IMR-90 (cell line): ENCODE measurements at regions not wholly inside any gene's neighbourhood (a gene's known extent, or its start where the extent isn't known, plus 50 kb on each side); places are given as distances from the start of the nearest gene placed in this dataset.

Experiments used
- ATAC-seq: fragments of 200-7000 bp; cut with Tn5 transposase; 2 replicates; pipeline ENCODE4 v1.9.1; 2020; ENCODE audit warnings: low read depth, mild to moderate bottlenecking, moderate library complexity
- BruUV-seq: library from RNA; stranded (reverse); fragments of 400-500 nt; replicated peaks from 2 replicates; lab custom pipeline; 2021; lab: Mats Ljungman, UMichigan
- CTCF ChIA-PET: fragments of 300-600 bp; formaldehyde crosslinking; extraction: SDS; loops from one replicate; lab custom pipeline; 2021; ENCODE audit warnings: antibody characterized with exemption; lab: Yijun Ruan, JAX
- POLR2A ChIA-PET: fragments of 300-600 bp; sonication (Branson Sonifier 250); formaldehyde crosslinking; loops from one replicate; lab custom pipeline; 2022; ENCODE audit warnings: antibody characterized with exemption; ENCODE audit not compliant: unreplicated experiment; lab: Charles Lee
- DNase-seq: peaks from one replicate; pipeline ENCODE4 v3.0.0; 2013
- H2AFZ ChIP-seq: replicated peaks from 2 replicates; pipeline ENCODE3; 2013; ENCODE audit warnings: low read length, mild to moderate bottlenecking; ENCODE audit not compliant: poor library complexity
- H2AK5ac ChIP-seq: 2 replicates; pipeline ENCODE4 v1.6.1; 2013; ENCODE audit warnings: low read depth, low read length, inconsistent platforms
- H2AK9ac ChIP-seq: replicated peaks from 2 replicates; pipeline ENCODE3; 2013; ENCODE audit warnings: mild to moderate bottlenecking, low read depth, low read length, moderate library complexity; ENCODE audit not compliant: poor library complexity
- H2BK120ac ChIP-seq: 2 replicates; pipeline ENCODE4 v1.6.1; 2013; ENCODE audit warnings: low read depth, low read length, inconsistent platforms
- H2BK15ac ChIP-seq: 3 replicates; pipeline ENCODE4 v1.6.1; 2013; ENCODE audit warnings: low read depth, low read length, inconsistent platforms
- H2BK20ac ChIP-seq: 2 replicates; pipeline ENCODE4 v1.6.1; 2013; ENCODE audit warnings: low read depth, mild to moderate bottlenecking, inconsistent platforms, low read length, moderate library complexity
- H2BK5ac ChIP-seq: 2 replicates; pipeline ENCODE4 v1.6.1; 2013; ENCODE audit warnings: mild to moderate bottlenecking, low read depth, low read length, inconsistent platforms; ENCODE audit not compliant: poor library complexity, severe bottlenecking
- H3K14ac ChIP-seq: replicated peaks from 2 replicates; pipeline ENCODE4 v1.6.1; 2013; ENCODE audit warnings: low read depth, low read length, inconsistent platforms
- H3K18ac ChIP-seq: 2 replicates; pipeline ENCODE4 v1.6.1; 2013; ENCODE audit warnings: low read depth, low read length, control low read depth
- H3K23ac ChIP-seq: 2 replicates; pipeline ENCODE4 v1.6.1; 2013; ENCODE audit warnings: low read depth, low read length, inconsistent platforms
- H3K27ac ChIP-seq: 2 replicates; pipeline ENCODE4 v1.5.1; 2013; ENCODE audit warnings: mild to moderate bottlenecking, control low read depth, low read length; ENCODE audit not compliant: insufficient read depth
- H3K27me3 ChIP-seq: 2 replicates; pipeline ENCODE4 v1.6.1; 2013; ENCODE audit warnings: low read length; ENCODE audit not compliant: control insufficient read depth, insufficient read depth
- H3K36me3 ChIP-seq: 2 replicates; pipeline ENCODE4 v1.6.1; 2013; ENCODE audit warnings: low read length, mixed read lengths; ENCODE audit not compliant: control insufficient read depth, insufficient read depth
- H3K4ac ChIP-seq: 2 replicates; pipeline ENCODE4 v1.6.1; 2013; ENCODE audit warnings: low read depth, low read length, inconsistent platforms
- H3K4me1 ChIP-seq: 2 replicates; pipeline ENCODE4 v1.6.1; 2013; ENCODE audit warnings: low read length, mixed read lengths; ENCODE audit not compliant: control insufficient read depth, insufficient read depth
- H3K4me2 ChIP-seq: 2 replicates; pipeline ENCODE4 v1.6.1; 2013; ENCODE audit warnings: low read depth, mild to moderate bottlenecking, control low read depth, low read length, moderate library complexity
- H3K4me3 ChIP-seq: 2 replicates; pipeline ENCODE4 v1.5.1; 2013; ENCODE audit warnings: low read depth, mild to moderate bottlenecking, control low read depth, low read length, moderate library complexity; ENCODE audit not compliant: insufficient read depth
- H3K56ac ChIP-seq: 2 replicates; pipeline ENCODE4 v1.6.1; 2013; ENCODE audit warnings: low read length, inconsistent platforms; ENCODE audit not compliant: insufficient read depth; ENCODE audit errors: extremely low read depth
- H3K79me1 ChIP-seq, 2 experiments: 2 replicates each; pipeline ENCODE4 v1.6.1; 2013; ENCODE audit warnings: low read length in 2 of 2, inconsistent platforms in 1 of 2, low read depth in 1 of 2
- H3K9ac ChIP-seq: 2 replicates; pipeline ENCODE4 v1.6.1; 2013; ENCODE audit warnings: low read depth, low read length, control low read depth
- H3K9me1 ChIP-seq: 2 replicates; pipeline ENCODE4 v1.6.1; 2013; ENCODE audit warnings: low read length, inconsistent platforms; ENCODE audit not compliant: insufficient read depth
- H3K9me3 ChIP-seq: 2 replicates; pipeline ENCODE4 v1.6.1; 2013; ENCODE audit warnings: low read length; ENCODE audit not compliant: control insufficient read depth, insufficient read depth
- H4K20me1 ChIP-seq: 2 replicates; pipeline ENCODE4 v1.6.1; 2013; ENCODE audit warnings: low read length, inconsistent platforms; ENCODE audit not compliant: insufficient read depth
- H4K5ac ChIP-seq: 2 replicates; pipeline ENCODE4 v1.6.1; 2013; ENCODE audit warnings: mild to moderate bottlenecking, low read depth, low read length, control low read depth
- H4K8ac ChIP-seq, 2 experiments: 2 replicates each; pipeline ENCODE4 v1.6.1; 2013; ENCODE audit warnings: low read depth in 2 of 2, low read length in 2 of 2, control low read depth in 1 of 2, inconsistent platforms in 1 of 2
- H4K91ac ChIP-seq: 2 replicates; pipeline ENCODE4 v1.6.1; 2013; ENCODE audit warnings: low read depth, low read length, inconsistent platforms; ENCODE audit not compliant: insufficient read depth
- BHLHE40 ChIP-seq: fragments of 150-350 bp; IDR thresholded peaks from 2 replicates; pipeline ENCODE4 v1.6.1; 2016; ENCODE audit warnings: mild to moderate bottlenecking, low read depth, low read length
- CHD1 ChIP-seq: IDR thresholded peaks from 2 replicates; pipeline ENCODE4 v1.6.1; 2012; ENCODE audit warnings: low read depth, low read length, improper control_type of control experiment
- CTCF ChIP-seq: conservative IDR thresholded peaks from 2 replicates; pipeline ENCODE4 v1.5.1; 2012; ENCODE audit warnings: mild to moderate bottlenecking, low read depth, low read length, improper control_type of control experiment
- MXI1 ChIP-seq: IDR thresholded peaks from 2 replicates; pipeline ENCODE4 v1.6.1; 2012; ENCODE audit warnings: low read depth, mild to moderate bottlenecking, low read length, moderate library complexity, borderline replicate concordance
- RAD21 ChIP-seq: IDR thresholded peaks from 2 replicates; pipeline ENCODE4 v1.6.1; 2012; ENCODE audit warnings: low read length, improper control_type of control experiment
- SMC3 ChIP-seq: fragments of 150-350 bp; IDR thresholded peaks from 2 replicates; pipeline ENCODE4 v1.6.1; 2016; ENCODE audit warnings: low read depth, mild to moderate bottlenecking, antibody characterized with exemption, low read length, moderate library complexity
- dilution Hi-C: fragments of 300-500 bp; cut with HindIII; formaldehyde crosslinking; loops from one replicate; pipeline ENCODE4 v1.14.3; 2018; ENCODE audit warnings: low sequenced_read_pairs; ENCODE audit not compliant: unreplicated experiment
- in situ Hi-C: fragments of 300-500 bp; cut with MboI; formaldehyde crosslinking; loops from 3 replicates; pipeline ENCODE4 v1.14.3; 2019; ENCODE audit warnings: low sequenced_read_pairs, inconsistent platforms, mixed read lengths
- intact Hi-C: fragments of 100-400 bp; cut with micrococcal nuclease; formaldehyde crosslinking; loops from 2 replicates; pipeline ENCODE4 v1.10.0; 2022

GRCh38 chr1:88060750-88061491 is 623.2 kb upstream of the PKN2 start (continued):
- TF ChIP-seq BHLHE40: no peak

GRCh38 chr1:88061492-88062177 is 622.4 kb upstream of the PKN2 start:
- Histone ChIP-seq H3K56ac (no peak overlapping the region), H3K27ac (no peak overlapping the region), H3K9me3 (no peaks in the 10 kb centered on the region), H4K8ac (no peak overlapping the region), H2BK5ac (no peak overlapping the region), H3K36me3 (no peaks in the 10 kb centered on the region), H2AK5ac (no peak overlapping the region), H3K9ac (no peak overlapping the region), H3K4me2 (no peak overlapping the region), H4K20me1 (no peaks in the 10 kb centered on the region), H3K27me3 (no peaks in the 10 kb centered on the region), H3K4me1 (no peaks in the 10 kb centered on the region), H3K4ac (no peak overlapping the region), H2BK20ac (no peak overlapping the region), H3K79me1 (no peaks in the 10 kb centered on the region), H3K14ac (no peak overlapping the region), H3K9me1 (0 out of 2 replicates have a peak, but pooled peaks cover 2% of the 10 kb centered on the region), H2BK15ac (no peak overlapping the region), H2BK120ac (no peak overlapping the region), H4K5ac (no peak overlapping the region), H4K91ac (no peak overlapping the region), H3K18ac (no peak overlapping the region), H3K23ac (no peak overlapping the region), H3K4me3 (no peak overlapping the region), H2AK9ac (no peak overlapping the region), H2AFZ (no peak overlapping the region)
- peak; percentile 74 for TF ChIP-seq SMC3
- TF ChIP-seq CTCF: peak; percentile 96
- no peak for TF ChIP-seq CHD1
- no peak for TF ChIP-seq MXI1
- TF ChIP-seq RAD21: peak; percentile 82
- CTCF ChIA-PET: interaction anchor here (1.0 to 1.5 kb wide), 4 partner anchors 12 to 781 kb away, joined by 3 to 8 read pairs (median 4); no protein-coding TSS in a partner anchor
- ATAC-seq (peak; percentile 96), DNase-seq (peak; percentile 70)
- no TSS peak for BruUV-seq
- POLR2A ChIA-PET: no interaction called here
- in situ Hi-C loops (loop anchor here (25.0 kb wide), 1 partner anchor 924 kb away; no protein-coding TSS in a partner anchor), intact Hi-C loops (loop anchor here (1.0 to 5.0 kb wide), 4 partner anchors 109 to 929 kb away; partner anchors contain the start of gene LMO4), dilution Hi-C loops (no loop called here)
